ENCODE measurements at regions not wholly inside any gene's neighbourhood (a gene's known extent, or its start where the extent isn't known, plus 50 kb on each side); places are given as distances from the start of the nearest gene placed in this dataset.

- Histone ChIP-seq H3K4me3 (ENCODE audit: low read depth in 1 of 2, low read length in 2 of 2) (no peak overlapping the region), H3K9me3 (ENCODE audit: insufficient read depth, low read length, severe bottlenecking) (no peaks in the 10 kb centered on the region), H3K9ac (ENCODE audit: low read depth, low read length) (no peak overlapping the region), H3K79me2 (ENCODE audit: insufficient read depth, low read length) (no peaks in the 10 kb centered on the region), H4K20me1 (ENCODE audit: insufficient read depth, low read length) (no peaks in the 10 kb centered on the region), H3K36me3 (ENCODE audit: insufficient read depth, low read length) (no peaks in the 10 kb centered on the region), H3K27ac (ENCODE audit: low read length) (no peak overlapping the region), H3K4me1 (ENCODE audit: insufficient read depth, low read length) (no peaks in the 10 kb centered on the region), H3K27me3 (ENCODE audit: insufficient read depth, low read length, poor library complexity) (peaks cover 4% of the 10 kb centered on the region), H3K4me2 (ENCODE audit: insufficient read depth, low read length) (no peak overlapping the region), H2AFZ (ENCODE audit: low read depth, low read length) (no peak overlapping the region)
- no peak for ATAC-seq (ENCODE audit: insufficient read depth, low read depth)
- DNase-seq = no peak
- TF ChIP-seq CTCF (IDR thresholded peaks at IDR 0.05; ENCODE audit: borderline replicate concordance, extremely low read depth, low read length, poor library complexity, severe bottlenecking) = no peak
- no peak for TF ChIP-seq EZH2 (IDR thresholded peaks at IDR 0.05; ENCODE audit: borderline replicate concordance, low read depth, low read length, severe bottlenecking)
These were observed 899.0 kb upstream of the NR2F2 start for GRCh38 chr15:95431518-95431917.

- no peaks in the 10 kb centered on the region for H3K9me3 ChIP-seq (ENCODE audit: insufficient read depth, low read length, severe bottlenecking)
- H3K36me3 ChIP-seq (ENCODE audit: insufficient read depth, low read length) = no peaks in the 10 kb centered on the region
These were observed 897.6 kb upstream of the NR2F2 start for GRCh38 chr15:95432878-95433405.

GRCh38 chr15:95439922-95440376 lies 890.6 kb upstream of the NR2F2 start:
- Histone ChIP-seq H2AFZ (ENCODE audit: low read depth, low read length) (no peak overlapping the region), H3K9me3 (ENCODE audit: insufficient read depth, low read length, severe bottlenecking) (no peaks in the 10 kb centered on the region), H4K20me1 (ENCODE audit: insufficient read depth, low read length) (no peaks in the 10 kb centered on the region; the same call in 1 of the 2 replicates), H3K4me2 (ENCODE audit: insufficient read depth, low read length) (no peak overlapping the region), H3K79me2 (ENCODE audit: insufficient read depth, low read length) (no peaks in the 10 kb centered on the region), H3K4me1 (ENCODE audit: insufficient read depth, low read length) (no peaks in the 10 kb centered on the region), H3K9ac (ENCODE audit: low read depth, low read length) (no peak overlapping the region), H3K27me3 (ENCODE audit: insufficient read depth, low read length, poor library complexity) (peaks cover 37% of the 10 kb centered on the region), H3K4me3 (ENCODE audit: low read depth in 1 of 2, low read length in 2 of 2) (no peak overlapping the region), H3K27ac (ENCODE audit: low read length) (no peak overlapping the region), H3K36me3 (ENCODE audit: insufficient read depth, low read length) (no peaks in the 10 kb centered on the region)
- DNase-seq (no peak), ATAC-seq (ENCODE audit: insufficient read depth, low read depth) (no peak)
- no peak for TF ChIP-seq EZH2 (IDR thresholded peaks at IDR 0.05; ENCODE audit: borderline replicate concordance, low read depth, low read length, severe bottlenecking)
- TF ChIP-seq CTCF (IDR thresholded peaks at IDR 0.05; ENCODE audit: borderline replicate concordance, extremely low read depth, low read length, poor library complexity, severe bottlenecking) = no peak

More at GRCh38 chr15:95432878-95433405, 897.6 kb upstream of the NR2F2 start:
- Histone ChIP-seq H3K27me3 (ENCODE audit: insufficient read depth, low read length, poor library complexity) (peaks cover 4% of the 10 kb centered on the region), H3K4me3 (ENCODE audit: low read depth in 1 of 2, low read length in 2 of 2) (no peak overlapping the region), H3K79me2 (ENCODE audit: insufficient read depth, low read length) (no peaks in the 10 kb centered on the region), H2AFZ (ENCODE audit: low read depth, low read length) (no peak overlapping the region), H3K9ac (ENCODE audit: low read depth, low read length) (no peak overlapping the region), H3K4me1 (ENCODE audit: insufficient read depth, low read length) (no peaks in the 10 kb centered on the region), H3K4me2 (ENCODE audit: insufficient read depth, low read length) (no peak overlapping the region), H4K20me1 (ENCODE audit: insufficient read depth, low read length) (no peaks in the 10 kb centered on the region), H3K27ac (ENCODE audit: low read length) (no peak overlapping the region)
- ATAC-seq (ENCODE audit: insufficient read depth, low read depth) (no peak), DNase-seq (no peak)
- no peak for TF ChIP-seq CTCF (IDR thresholded peaks at IDR 0.05; ENCODE audit: borderline replicate concordance, extremely low read depth, low read length, poor library complexity, severe bottlenecking)
- no peak for TF ChIP-seq EZH2 (IDR thresholded peaks at IDR 0.05; ENCODE audit: borderline replicate concordance, low read depth, low read length, severe bottlenecking)
